HepG2 (cell line): ENCODE measurements at regions not wholly inside any gene's neighbourhood (a gene's known extent, or its start where the extent isn't known, plus 50 kb on each side); places are given as distances from the start of the nearest gene placed in this dataset.

ENCODE experiments used
- ATAC-seq: fragments of 200-7000 bp; cut with Tn5 transposase; 3 replicates; pipeline ENCODE4 v1.9.1; 2020; ENCODE audit warnings: mild to moderate bottlenecking, moderate library complexity
- BruUV-seq: library from RNA; stranded (reverse); fragments of 400-500 nt; replicated peaks from 2 replicates; lab custom pipeline; 2021; lab: Mats Ljungman, UMichigan
- CTCF ChIA-PET: fragments of 300-600 bp; formaldehyde crosslinking; extraction: SDS; loops from one replicate; lab custom pipeline; 2021; ENCODE audit warnings: low total read pairs, inconsistent platforms, low intra/inter-chr PET ratio; lab: Yijun Ruan, JAX
- POLR2A ChIA-PET: fragments of 350-600 bp; sonication (Branson Sonifier 250); formaldehyde crosslinking; loops from one replicate; lab custom pipeline; 2020; ENCODE audit warnings: antibody characterized with exemption, inconsistent platforms; lab: Yijun Ruan, JAX
- DNase-seq: peaks from one replicate; pipeline ENCODE4 v3.0.0-alpha.2; 2015; ENCODE audit warnings: low spot score
- FAIRE-seq: peaks from 3 replicates; lab custom pipeline; 2011; peaks lifted over from hg19 to GRCh38; lab: Jason Lieb, UNC
- H2AFZ ChIP-seq: one replicate; pipeline ENCODE4 v1.6.1; 2011; ENCODE audit warnings: low read length, inconsistent platforms
- H3K27ac ChIP-seq: fragments of 300-600 bp; 3 replicates; pipeline ENCODE4 v1.8.0; 2011; ENCODE audit warnings: mixed run types, mild to moderate bottlenecking, mixed read lengths, low read length, inconsistent platforms; ENCODE audit not compliant: insufficient read depth; ENCODE audit errors: extremely low read length
- H3K27me3 ChIP-seq, 2 experiments: fragments of 200-600 bp in 1 of 2; 2 replicates in 1 of 2; 3 replicates in 1 of 2; pipeline versions ENCODE4 v1.6.0 to v1.8.0; 2011; ENCODE audit warnings: low read length in 2 of 2, mild to moderate bottlenecking in 2 of 2, moderate library complexity in 2 of 2, inconsistent platforms in 1 of 2; ENCODE audit not compliant: insufficient read depth in 2 of 2, control insufficient read depth in 1 of 2
- H3K36me3 ChIP-seq, 2 experiments: fragments of 200-600 bp in 1 of 2; replicated peaks in 1 of 2; 2 replicates in 1 of 2; 3 replicates in 1 of 2; pipeline versions ENCODE4 v1.5.1 to v1.8.0; 2011; ENCODE audit warnings: low read length in 2 of 2, inconsistent platforms in 1 of 2; ENCODE audit not compliant: insufficient read depth in 2 of 2, control insufficient read depth in 1 of 2
- H3K4me1 ChIP-seq: 2 replicates; pipeline ENCODE4 v1.5.1; 2012; ENCODE audit warnings: low read length, inconsistent platforms; ENCODE audit not compliant: insufficient read depth
- H3K4me2 ChIP-seq: 2 replicates; pipeline ENCODE4 v1.6.0; 2011; ENCODE audit warnings: low read depth, low read length, inconsistent platforms
- H3K4me3 ChIP-seq, 3 experiments: fragments of 200-600 bp in 1 of 3; sonication (generic), shearing (Covaris generic) in 1 of 3; replicated peaks in 1 of 3; 2 replicates each; pipeline ENCODE4 v1.5.1; 2011 to 2016; ENCODE audit warnings: low read length in 3 of 3, inconsistent platforms in 2 of 3, low read depth in 2 of 3, mild to moderate bottlenecking in 2 of 3, control low read depth in 1 of 3, mixed read lengths in 1 of 3; ENCODE audit not compliant: insufficient read depth in 1 of 3
- H3K79me2 ChIP-seq: one replicate; pipeline ENCODE4 v1.6.1; 2011; ENCODE audit warnings: low read length, inconsistent platforms; ENCODE audit not compliant: insufficient read depth
- H3K9ac ChIP-seq: 2 replicates; pipeline ENCODE4 v1.6.0; 2011; ENCODE audit warnings: mild to moderate bottlenecking, low read depth, low read length, inconsistent platforms; ENCODE audit not compliant: insufficient read depth
- H3K9me3 ChIP-seq: 2 replicates; pipeline ENCODE4 v1.5.1; 2012; ENCODE audit warnings: mild to moderate bottlenecking, low read length
- H4K20me1 ChIP-seq: 2 replicates; pipeline ENCODE4 v1.6.0; 2011; ENCODE audit warnings: inconsistent platforms, mild to moderate bottlenecking, low read length, moderate library complexity; ENCODE audit not compliant: insufficient read depth
- CHD2 ChIP-seq: IDR thresholded peaks from 2 replicates; pipeline ENCODE4 v1.6.1; 2011; ENCODE audit warnings: low read depth, low read length, improper control_type of control experiment
- CREB1 ChIP-seq, 2 experiments: fragments of 450-650 bp in 1 of 2; IDR thresholded peaks; 2 replicates each; pipeline ENCODE4 v1.6.1; 2016 to 2017; ENCODE audit warnings: control low read depth in 1 of 2, mild to moderate bottlenecking in 1 of 2, missing compliant biosample characterization in 1 of 2, missing genetic modification characterization in 1 of 2
- E2F5 ChIP-seq: sonication (generic); formaldehyde crosslinking; conservative IDR thresholded peaks from 2 replicates; pipeline ENCODE4 v1.4.0; 2020; ENCODE audit warnings: missing genetic modification reagents
- FUBP1 ChIP-seq: sonication (generic); formaldehyde crosslinking; IDR thresholded peaks from 2 replicates; pipeline ENCODE4 v1.5.1; 2020; ENCODE audit warnings: missing genetic modification reagents, mild to moderate bottlenecking, borderline replicate concordance
- HDAC1 ChIP-seq: sonication (generic); formaldehyde crosslinking; IDR thresholded peaks from 2 replicates; pipeline ENCODE4 v1.5.1; 2020; ENCODE audit warnings: mild to moderate bottlenecking, missing genetic modification reagents
- NR0B2 ChIP-seq: sonication (generic); formaldehyde crosslinking; IDR thresholded peaks from 2 replicates; pipeline ENCODE4 v1.4.0; 2020; ENCODE audit warnings: mild to moderate bottlenecking, missing genetic modification reagents
- RBM22 ChIP-seq: fragments of 200-400 bp; formaldehyde crosslinking; optimal IDR thresholded peaks from 2 replicates; pipeline ENCODE3; 2017; ENCODE audit warnings: mild to moderate bottlenecking, low read length, moderate library complexity
- REPIN1 ChIP-seq: sonication (generic); formaldehyde crosslinking; IDR thresholded peaks from 2 replicates; pipeline ENCODE4 v1.8.0; 2022; ENCODE audit warnings: missing genetic modification reagents, low read depth, mild to moderate bottlenecking, borderline replicate concordance
- TOPORS ChIP-seq: sonication (generic); formaldehyde crosslinking; IDR thresholded peaks from 2 replicates; pipeline ENCODE4 v1.8.0; 2023; ENCODE audit warnings: mild to moderate bottlenecking, missing genetic modification reagents
- ZBTB2 ChIP-seq: sonication (generic); formaldehyde crosslinking; IDR thresholded peaks from 2 replicates; pipeline ENCODE4 v1.8.0; 2022; ENCODE audit warnings: low read depth, missing genetic modification reagents
- ZNF329 ChIP-seq: sonication (generic); formaldehyde crosslinking; IDR thresholded peaks from 2 replicates; pipeline ENCODE4 v1.9.0; 2021; ENCODE audit warnings: low read depth, mild to moderate bottlenecking, missing genetic modification reagents
- ZNF646 ChIP-seq: sonication (generic); formaldehyde crosslinking; IDR thresholded peaks from 2 replicates; pipeline ENCODE4 v1.9.0; 2021; ENCODE audit warnings: mild to moderate bottlenecking, missing genetic modification reagents
- WGBS: methylation state at CpG from one replicate; pipeline ENCODE4 v1.1.6; 2017; ENCODE audit warnings: low lambda C conversion rate; 5-methylcytosine and 5-hydroxymethylcytosine counted together
- in situ Hi-C: cut with HindIII; loops from 2 replicates; pipeline ENCODE4 v1.10.0; 2017; ENCODE audit warnings: low pct_unique_long_range_greater_than_20kb; ENCODE audit not compliant: extremely low pct_ligation_motif_present
- intact Hi-C: fragments of 100-400 bp; cut with micrococcal nuclease; formaldehyde crosslinking; loops from one replicate; pipeline ENCODE4 v1.10.0; 2022; ENCODE audit not compliant: unreplicated experiment

- TF ChIP-seq NR0B2 (CRISPR knock-in tag) (no peak), REPIN1 (CRISPR knock-in tag) (no peak), E2F5 (CRISPR knock-in tag) (no peak), HDAC1 (no peak), TOPORS (CRISPR knock-in tag) (no peak), ZBTB2 (CRISPR knock-in tag) (no peak), ZNF329 (CRISPR knock-in tag) (no peak)
These were observed 111.2 kb upstream of the KIAA1217 start (continued) for GRCh38 chr10:24097751-24098207.

- Histone ChIP-seq H3K27me3 (no peaks in the 10 kb centered on the region), H3K36me3 (no peaks in the 10 kb centered on the region), H3K27ac (no peak overlapping the region), H3K4me3 (no peak overlapping the region), H3K9ac (no peak overlapping the region), H3K79me2 (no peaks in the 10 kb centered on the region), H2AFZ (no peak overlapping the region), H3K9me3 (no peaks in the 10 kb centered on the region), H4K20me1 (no peaks in the 10 kb centered on the region), H3K4me2 (no peak overlapping the region), H3K4me1 (peaks cover 7% of the 10 kb centered on the region; the same call in 1 of the 2 replicates)
- DNase-seq (no peak), FAIRE-seq (no peak), ATAC-seq (no peak)
- 0% methylated on average over 1 of the region's 1 CpG for WGBS
- POLR2A ChIA-PET = no interaction called here
- in situ Hi-C loops (no loop called here), intact Hi-C loops (no loop called here)
- no TSS peak for BruUV-seq
- CTCF ChIA-PET = no interaction called here
- TF ChIP-seq RBM22 (no peak), CREB1 (IDR thresholded peaks at IDR 0.05) (peak; percentile 59), CREB1 (CRISPR knock-in tag; IDR thresholded peaks at IDR 0.05) (no peak), CHD2 (no peak), FUBP1 (CRISPR knock-in tag) (no peak), ZNF646 (CRISPR knock-in tag) (no peak)
These were observed 104.0 kb upstream of the KIAA1217 start for GRCh38 chr10:24104895-24105294.
